Kidney (tissue), 13 donors: ENCODE measurements at regions not wholly inside any gene's neighbourhood (a gene's known extent, or its start where the extent isn't known, plus 50 kb on each side); places are given as distances from the start of the nearest gene placed in this dataset.

Experiments used
- DNase-seq, 5 donors: peaks; one replicate each; pipeline ENCODE4 v3.0.0-alpha.2; 2013 to 2020
- FAIRE-seq: peaks from 2 replicates; lab custom pipeline; 2012; peaks lifted over from hg19 to GRCh38; lab: Jason Lieb, UNC
- H3K27ac ChIP-seq, 2 donors: one replicate each; pipeline ENCODE4 v1.7.0; 2013; ENCODE audit warnings: low read depth in 2 of 2, low read length in 2 of 2, inconsistent platforms in 1 of 2
- H3K27me3 ChIP-seq: one replicate; pipeline ENCODE4 v1.7.1; 2013; ENCODE audit warnings: low read length, inconsistent platforms; ENCODE audit not compliant: control insufficient read depth, insufficient read depth
- H3K36me3 ChIP-seq, 3 donors: one replicate each; pipeline versions ENCODE4 v1.7.0 to v1.7.1; 2013; ENCODE audit warnings: low read length in 3 of 3, control low read depth in 1 of 3, inconsistent platforms in 1 of 3; ENCODE audit not compliant: insufficient read depth in 3 of 3, control insufficient read depth in 2 of 3
- H3K4me1 ChIP-seq, 3 donors: one replicate each; pipeline versions ENCODE4 v1.7.0 to v1.7.1; 2013; ENCODE audit warnings: low read length in 3 of 3, inconsistent platforms in 1 of 3, low read depth in 1 of 3; ENCODE audit not compliant: control insufficient read depth in 2 of 3, insufficient read depth in 2 of 3
- H3K4me3 ChIP-seq, 3 donors: one replicate each; pipeline versions ENCODE4 v1.7.0 to v1.8.1; 2013; ENCODE audit warnings: low read length in 3 of 3, control low read depth in 1 of 3, inconsistent platforms in 1 of 3
- H3K9ac ChIP-seq, 3 donors: one replicate each; pipeline versions ENCODE4 v1.7.0 to v1.7.1; 2013; ENCODE audit warnings: low read length in 3 of 3, control low read depth in 1 of 3, inconsistent platforms in 1 of 3
- H3K9me3 ChIP-seq, 3 donors: one replicate each; pipeline versions ENCODE4 v1.7.0 to v1.7.1; 2013; ENCODE audit warnings: low read length in 3 of 3, control low read depth in 1 of 3, inconsistent platforms in 1 of 3; ENCODE audit not compliant: control insufficient read depth in 2 of 3, insufficient read depth in 1 of 3
- intact Hi-C: fragments of 100-400 bp; cut with DNase I; formaldehyde crosslinking; loops from one replicate; pipeline ENCODE4 v1.11.1; 2022
- TF ChIP-seq, protein P1 (sequence below): IDR thresholded peaks from 3 replicates; pipeline ENCODE4 v1.5.1; 2012; ENCODE audit warnings: mild to moderate bottlenecking, moderate library complexity, borderline replicate concordance; ENCODE audit not compliant: insufficient read depth; ENCODE audit errors: extremely low read depth
- donor health status: control.
- donor health status: control.
- donor health status: control.
- donor health status: control.
- donor health status: control.
- donor health status: DM: yes; HTN: yes; CAD: no.
- donor health status: Normal renal cell carcinoma (clear cell type).

DNA sequence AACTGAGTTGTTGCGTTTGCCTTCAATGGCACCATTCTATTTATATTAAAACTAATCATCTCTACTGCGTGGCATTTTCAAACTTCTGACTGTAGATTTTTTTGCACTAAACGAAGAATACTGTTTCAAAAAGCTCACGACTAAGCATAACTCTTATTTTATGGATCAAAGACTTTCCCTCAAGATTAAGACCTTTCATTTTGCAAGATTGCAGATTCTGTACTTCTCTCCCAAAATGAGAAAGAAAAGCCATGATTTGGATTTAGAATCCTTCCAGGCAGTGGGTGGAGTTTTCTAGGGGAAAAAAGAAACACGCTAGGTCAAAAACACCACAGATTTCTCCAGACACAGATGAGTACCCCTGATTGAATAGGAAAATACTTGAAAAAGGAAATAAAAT lies 617.2 kb upstream of the NR2F2 start:
- no peak overlapping the region for H3K27ac ChIP-seq
- no peaks in the 10 kb centered on the region for H3K4me1 ChIP-seq
- FAIRE-seq, result no peak
- TF ChIP-seq, protein P1, sequence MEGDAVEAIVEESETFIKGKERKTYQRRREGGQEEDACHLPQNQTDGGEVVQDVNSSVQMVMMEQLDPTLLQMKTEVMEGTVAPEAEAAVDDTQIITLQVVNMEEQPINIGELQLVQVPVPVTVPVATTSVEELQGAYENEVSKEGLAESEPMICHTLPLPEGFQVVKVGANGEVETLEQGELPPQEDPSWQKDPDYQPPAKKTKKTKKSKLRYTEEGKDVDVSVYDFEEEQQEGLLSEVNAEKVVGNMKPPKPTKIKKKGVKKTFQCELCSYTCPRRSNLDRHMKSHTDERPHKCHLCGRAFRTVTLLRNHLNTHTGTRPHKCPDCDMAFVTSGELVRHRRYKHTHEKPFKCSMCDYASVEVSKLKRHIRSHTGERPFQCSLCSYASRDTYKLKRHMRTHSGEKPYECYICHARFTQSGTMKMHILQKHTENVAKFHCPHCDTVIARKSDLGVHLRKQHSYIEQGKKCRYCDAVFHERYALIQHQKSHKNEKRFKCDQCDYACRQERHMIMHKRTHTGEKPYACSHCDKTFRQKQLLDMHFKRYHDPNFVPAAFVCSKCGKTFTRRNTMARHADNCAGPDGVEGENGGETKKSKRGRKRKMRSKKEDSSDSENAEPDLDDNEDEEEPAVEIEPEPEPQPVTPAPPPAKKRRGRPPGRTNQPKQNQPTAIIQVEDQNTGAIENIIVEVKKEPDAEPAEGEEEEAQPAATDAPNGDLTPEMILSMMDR, result no peak
- H3K4me3 ChIP-seq, result no peak overlapping the region
- no peak overlapping the region for H3K9ac ChIP-seq
- no peak for DNase-seq
- no peaks in the 10 kb centered on the region for H3K36me3 ChIP-seq
- no peaks in the 10 kb centered on the region for H3K27me3 ChIP-seq
- no peaks in the 10 kb centered on the region for H3K9me3 ChIP-seq
- intact Hi-C loops, result no loop called here

DNA sequence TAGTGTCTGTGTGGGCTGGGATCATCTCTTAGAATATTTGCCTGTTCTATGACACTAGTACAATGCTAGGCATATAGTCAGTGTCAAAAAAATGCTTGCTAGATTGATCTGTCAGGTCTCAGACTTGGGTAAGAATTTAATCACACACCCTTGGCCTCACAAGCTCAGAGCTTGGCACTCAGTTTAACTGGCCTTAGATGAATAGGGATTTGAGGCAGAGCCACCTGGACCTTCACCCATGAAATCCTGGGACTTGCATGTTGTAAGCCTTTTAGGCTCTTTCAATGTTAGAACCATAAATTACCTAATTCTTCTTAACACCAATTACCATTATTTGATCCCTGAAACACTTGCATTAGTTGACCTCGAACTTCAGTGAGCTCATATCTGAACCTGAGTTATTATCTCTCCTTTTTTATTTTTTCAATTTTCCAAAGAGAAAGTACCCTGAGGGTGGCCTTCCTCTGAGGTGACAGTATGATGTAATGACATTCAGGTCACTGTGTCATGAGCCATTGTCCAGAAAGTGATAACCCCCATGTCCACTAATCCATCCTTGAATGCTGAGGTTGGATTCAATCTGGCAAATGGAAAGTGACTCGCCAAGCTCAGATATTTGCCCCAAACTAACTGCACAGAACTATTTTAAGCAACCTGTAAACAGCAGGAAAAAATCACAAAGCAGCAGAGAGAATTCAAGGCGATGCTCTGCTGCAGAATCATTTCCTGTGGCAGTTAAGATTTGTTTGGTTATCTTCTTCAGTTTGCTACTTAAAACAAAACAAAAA lies 615.2 kb upstream of the NR2F2 start:
- no peaks in the 10 kb centered on the region for H3K27me3 ChIP-seq
- DNase-seq (peak in 1 of 5 donors; percentile 7), FAIRE-seq (no peak)
- intact Hi-C loops, result no loop called here
- no peaks in the 10 kb centered on the region for H3K9me3 ChIP-seq
- TF ChIP-seq, protein P1, result no peak
- H3K9ac ChIP-seq, result no peak overlapping the region
- peak overlapping the region in 1 of 2 donors; percentile 35 for H3K27ac ChIP-seq
- no peaks in the 10 kb centered on the region for H3K36me3 ChIP-seq
- no peaks in the 10 kb centered on the region for H3K4me1 ChIP-seq
- no peak overlapping the region for H3K4me3 ChIP-seq

DNA sequence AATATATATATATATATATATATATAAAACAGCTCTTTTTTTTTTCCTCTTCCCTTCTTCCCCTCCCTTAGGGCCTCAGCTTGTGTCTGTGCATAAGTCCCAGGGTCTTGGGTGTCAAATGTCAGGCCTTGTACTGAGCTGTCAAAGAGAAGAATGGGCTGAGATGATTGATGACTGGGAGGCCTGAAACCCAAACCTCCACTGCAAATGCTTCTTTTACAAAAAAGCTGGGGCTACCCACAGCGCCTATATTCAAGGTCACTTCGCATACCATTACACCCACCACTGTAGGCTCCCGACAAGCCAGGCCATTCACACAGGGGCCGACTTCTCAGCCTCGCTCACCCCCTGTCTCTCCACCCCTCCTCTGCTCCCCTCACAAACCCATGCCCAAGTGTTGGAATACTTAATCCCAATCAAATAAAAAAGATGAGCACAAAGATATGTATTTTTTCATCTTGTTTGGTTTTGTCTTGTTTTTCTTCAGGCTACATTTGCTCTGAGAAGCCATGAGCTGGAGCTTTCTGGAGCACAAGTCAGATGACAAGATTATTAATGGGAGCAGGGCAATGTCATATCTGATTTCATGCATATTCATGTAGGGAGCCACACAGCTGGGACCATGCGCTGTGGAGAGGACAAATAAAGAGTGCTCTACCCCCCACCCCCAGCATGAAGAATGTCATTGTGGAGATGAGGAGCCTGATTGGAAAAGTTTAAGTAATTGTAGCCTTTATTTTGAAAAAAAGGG lies 614.4 kb upstream of the NR2F2 start:
- Histone ChIP-seq H3K4me3 (no peak overlapping the region), H3K9ac (no peak overlapping the region), H3K27ac (peak overlapping the region in 1 of 2 donors; percentile 14), H3K9me3 (no peaks in the 10 kb centered on the region), H3K27me3 (no peaks in the 10 kb centered on the region), H3K36me3 (no peaks in the 10 kb centered on the region), H3K4me1 (no peaks in the 10 kb centered on the region)
- intact Hi-C loops, result no loop called here
- TF ChIP-seq, protein P1, result no peak
- DNase-seq (peak in 4 of 5 donors; percentile 81 to 94 (median 86)), FAIRE-seq (no peak)
